Thoracic aorta (tissue), 2 donors: ENCODE measurements at regions not wholly inside any gene's neighbourhood (a gene's known extent, or its start where the extent isn't known, plus 50 kb on each side); places are given as distances from the start of the nearest gene placed in this dataset.

Experiments
- ATAC-seq: fragments of 150-250 bp; one replicate; pipeline ENCODE4 v1.8.0; 2017; ENCODE audit warnings: low read depth; ENCODE audit not compliant: insufficient number of reproducible peaks, low FRiP score
- DNase-seq: peaks from one replicate; pipeline ENCODE4 v3.0.0-alpha.2; 2020; ENCODE audit warnings: low spot score
- H3K27ac ChIP-seq, 2 donors: fragments of 200-600 bp; sonication (generic); 1 replicate in 1 of 2; 2 replicates in 1 of 2; pipeline ENCODE4 v1.5.1; 2016; ENCODE audit warnings: mild to moderate bottlenecking in 2 of 2, moderate library complexity in 2 of 2
- H3K27me3 ChIP-seq: fragments of 200-600 bp; sonication (generic); replicated peaks from 2 replicates; pipeline ENCODE4 v1.6.0; 2016; ENCODE audit warnings: mild to moderate bottlenecking; ENCODE audit not compliant: insufficient read depth
- H3K36me3 ChIP-seq: fragments of 200-600 bp; sonication (generic); one replicate; pipeline ENCODE4 v1.5.1; 2016
- H3K4me1 ChIP-seq, 2 donors: fragments of 200-600 bp; sonication (generic); 1 replicate in 1 of 2; 2 replicates in 1 of 2; pipeline versions ENCODE4 v1.5.1 to v1.6.0; 2016; ENCODE audit warnings: low read depth in 2 of 2, mild to moderate bottlenecking in 1 of 2; ENCODE audit not compliant: control insufficient read depth in 1 of 2
- H3K4me3 ChIP-seq: fragments of 200-600 bp; sonication (generic); 2 replicates; pipeline ENCODE4 v1.5.1; 2016; ENCODE audit warnings: mild to moderate bottlenecking
- H3K9me3 ChIP-seq: fragments of 200-600 bp; sonication (generic); 2 replicates; pipeline ENCODE4 v1.5.1; 2016
- CTCF ChIP-seq: fragments of 200-600 bp; sonication (generic); IDR thresholded peaks from one replicate; pipeline ENCODE4 v1.5.1; 2019; ENCODE audit warnings: antibody characterized with exemption

GRCh38 chr4:107518076-107518475 is 202.0 kb downstream of the PAPSS1 start:
- TF ChIP-seq CTCF: no peak
- H3K4me1 ChIP-seq: no peaks in the 10 kb centered on the region
- H3K36me3 ChIP-seq: no peaks in the 10 kb centered on the region
- no peak overlapping the region for H3K4me3 ChIP-seq
- no peak for ATAC-seq
- H3K9me3 ChIP-seq: no peaks in the 10 kb centered on the region
- H3K27ac ChIP-seq: no peak overlapping the region
- no peaks in the 10 kb centered on the region for H3K27me3 ChIP-seq
- no peak for DNase-seq

GRCh38 chr4:107512549-107512948 is 207.5 kb downstream of the PAPSS1 start:
- no peak overlapping the region for H3K4me3 ChIP-seq
- no peak overlapping the region for H3K27ac ChIP-seq
- no peaks in the 10 kb centered on the region for H3K36me3 ChIP-seq
- no peak for ATAC-seq
- DNase-seq: no peak
- no peaks in the 10 kb centered on the region for H3K9me3 ChIP-seq
- no peak for TF ChIP-seq CTCF
- H3K4me1 ChIP-seq: no peaks in the 10 kb centered on the region
- no peaks in the 10 kb centered on the region for H3K27me3 ChIP-seq

GRCh38 chr4:107509615-107510014 is 210.4 kb downstream of the PAPSS1 start:
- no peak for DNase-seq
- Histone ChIP-seq H3K27ac (no peak overlapping the region), H3K4me1 (no peaks in the 10 kb centered on the region), H3K36me3 (no peaks in the 10 kb centered on the region), H3K9me3 (no peaks in the 10 kb centered on the region), H3K4me3 (no peak overlapping the region), H3K27me3 (no peaks in the 10 kb centered on the region)
- no peak for ATAC-seq
- TF ChIP-seq CTCF: no peak

GRCh38 chr4:107500551-107500950 is 219.5 kb downstream of the PAPSS1 start:
- H3K27ac ChIP-seq: no peak overlapping the region
- H3K36me3 ChIP-seq: no peaks in the 10 kb centered on the region
- no peaks in the 10 kb centered on the region for H3K4me1 ChIP-seq
- H3K9me3 ChIP-seq: no peaks in the 10 kb centered on the region
- DNase-seq (no peak), ATAC-seq (no peak)
- TF ChIP-seq CTCF: no peak
- no peaks in the 10 kb centered on the region for H3K27me3 ChIP-seq
- H3K4me3 ChIP-seq: no peak overlapping the region

GRCh38 chr4:107497054-107497453 is 223.0 kb downstream of the PAPSS1 start:
- DNase-seq: no peak
- no peak for ATAC-seq
- TF ChIP-seq CTCF: no peak
- H3K27me3 ChIP-seq: no peaks in the 10 kb centered on the region
- no peak overlapping the region for H3K4me3 ChIP-seq
- no peaks in the 10 kb centered on the region for H3K36me3 ChIP-seq
- H3K9me3 ChIP-seq: no peaks in the 10 kb centered on the region
- H3K4me1 ChIP-seq: no peaks in the 10 kb centered on the region
- H3K27ac ChIP-seq: no peak overlapping the region
